Uterus (tissue), 2 donors: ENCODE measurements at regions not wholly inside any gene's neighbourhood (a gene's known extent, or its start where the extent isn't known, plus 50 kb on each side); places are given as distances from the start of the nearest gene placed in this dataset.

Source experiments
- CTCF ChIP-seq, 4 experiments: fragments of 200-600 bp in 2 of 4; fragments of 450-650 bp in 2 of 4; sonication (generic) in 2 of 4; IDR thresholded peaks; one replicate each; pipeline ENCODE4 v1.5.1; 2016 to 2019; ENCODE audit warnings: antibody characterized with exemption in 4 of 4, mild to moderate bottlenecking in 2 of 4, moderate library complexity in 1 of 4
- POLR2A ChIP-seq, 2 donors: fragments of 450-650 bp; IDR thresholded peaks; one replicate each; pipeline ENCODE4 v1.6.1; 2016; ENCODE audit warnings: antibody characterized with exemption in 2 of 2, mild to moderate bottlenecking in 1 of 2, moderate library complexity in 1 of 2

- TF ChIP-seq CTCF (IDR thresholded peaks at IDR 0.05) (peak; percentile 76 to 82 (median 80)), POLR2A (IDR thresholded peaks at IDR 0.05) (no peak)
These were observed 129.3 kb upstream of the IGF1R start for GRCh38 chr15:98518823-98519561.
